NCI-H82 treated with DMSO at 0.1 percent for 48 hours (cell line): ENCODE measurements at regions not wholly inside any gene's neighbourhood (a gene's known extent, or its start where the extent isn't known, plus 50 kb on each side); places are given as distances from the start of the nearest gene placed in this dataset.
A peak's percentile ranks its signal among the peaks of the same experiment; 100 is the strongest.

ENCODE experiments used
- DNase-seq: peaks from one replicate; lab custom pipeline; 2025; ENCODE audit not compliant: unreplicated experiment; lab: John Stamatoyannopoulos, UW

GRCh38 chr18:40494603-40495002 is 1460.4 kb upstream of the PIK3C3 start:
- DNase-seq, result no peak

- DNase-seq, result no peak
Observed at GRCh38 chr18:40493316-40493715, 1461.7 kb upstream of the PIK3C3 start.

GRCh38 chr18:40489301-40489700 is 1465.7 kb upstream of the PIK3C3 start:
- DNase-seq, result no peak

- no peak for DNase-seq
Observed at GRCh38 chr18:40485318-40485717, 1469.7 kb upstream of the PIK3C3 start.

- no peak for DNase-seq
Observed at GRCh38 chr18:40473221-40474029, 1481.6 kb upstream of the PIK3C3 start.

GRCh38 chr18:40470723-40471122 is 1484.3 kb upstream of the PIK3C3 start:
- no peak for DNase-seq

GRCh38 chr18:40469851-40470250 is 1485.2 kb upstream of the PIK3C3 start:
- DNase-seq, result no peak

GRCh38 chr18:40469316-40469715 is 1485.7 kb upstream of the PIK3C3 start:
- no peak for DNase-seq

GRCh38 chr18:40464032-40464431 is 1491.0 kb upstream of the PIK3C3 start:
- DNase-seq, result no peak

GRCh38 chr18:40453903-40454302 is 1501.1 kb upstream of the PIK3C3 start:
- DNase-seq, result no peak

- no peak for DNase-seq
Observed at GRCh38 chr18:40452599-40452998, 1502.4 kb upstream of the PIK3C3 start.

- no peak for DNase-seq
Observed at GRCh38 chr18:40450751-40451150, 1504.3 kb upstream of the PIK3C3 start.

- DNase-seq, result no peak
Observed at GRCh38 chr18:40447820-40448219, 1507.2 kb upstream of the PIK3C3 start.

- no peak for DNase-seq
Observed at GRCh38 chr18:40440088-40440487, 1514.9 kb upstream of the PIK3C3 start.

GRCh38 chr18:40437517-40437916 is 1517.5 kb upstream of the PIK3C3 start:
- no peak for DNase-seq

GRCh38 chr18:40431071-40431985 is 1523.7 kb upstream of the PIK3C3 start:
- peak; percentile 65 for DNase-seq

- no peak for DNase-seq
Observed at GRCh38 chr18:40423291-40423690, 1531.7 kb upstream of the PIK3C3 start.

- DNase-seq, result no peak
Observed at GRCh38 chr18:40420675-40421074, 1534.4 kb upstream of the PIK3C3 start.

- no peak for DNase-seq
Observed at GRCh38 chr18:40417501-40417900, 1537.5 kb upstream of the PIK3C3 start.

- no peak for DNase-seq
Observed at GRCh38 chr18:40415821-40416220, 1539.2 kb upstream of the PIK3C3 start.

GRCh38 chr18:40415176-40415791 is 1539.8 kb upstream of the PIK3C3 start:
- no peak for DNase-seq
